GM12872 (cell line): ENCODE measurements at regions not wholly inside any gene's neighbourhood (a gene's known extent, or its start where the extent isn't known, plus 50 kb on each side); places are given as distances from the start of the nearest gene placed in this dataset.

Experiments
- TF ChIP-seq, protein P1 (sequence below): IDR thresholded peaks from 3 replicates; pipeline ENCODE4 v1.5.1; 2011; ENCODE audit warnings: low read depth, mild to moderate bottlenecking, low read length, moderate library complexity; ENCODE audit not compliant: insufficient read depth

DNA sequence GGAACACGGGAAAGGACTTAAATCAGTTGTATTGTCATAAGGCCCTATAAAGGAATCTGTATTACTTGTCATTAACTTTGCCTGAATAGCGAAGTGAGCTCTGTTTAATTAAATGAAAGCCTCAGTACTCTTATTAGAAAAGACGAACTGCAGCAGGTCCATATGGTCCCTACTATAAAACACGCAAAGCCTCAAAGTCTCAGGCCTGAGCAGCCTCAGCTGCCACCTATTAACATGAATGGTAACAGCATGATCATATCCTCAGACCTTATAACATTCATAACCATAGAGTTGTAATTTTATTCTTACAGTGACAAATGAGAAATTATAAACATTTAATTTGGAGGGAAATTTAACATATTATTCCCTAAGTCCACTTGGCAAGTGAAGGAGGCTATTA is 1113.7 kb upstream of the WWC1 start:
- TF ChIP-seq, protein P1, sequence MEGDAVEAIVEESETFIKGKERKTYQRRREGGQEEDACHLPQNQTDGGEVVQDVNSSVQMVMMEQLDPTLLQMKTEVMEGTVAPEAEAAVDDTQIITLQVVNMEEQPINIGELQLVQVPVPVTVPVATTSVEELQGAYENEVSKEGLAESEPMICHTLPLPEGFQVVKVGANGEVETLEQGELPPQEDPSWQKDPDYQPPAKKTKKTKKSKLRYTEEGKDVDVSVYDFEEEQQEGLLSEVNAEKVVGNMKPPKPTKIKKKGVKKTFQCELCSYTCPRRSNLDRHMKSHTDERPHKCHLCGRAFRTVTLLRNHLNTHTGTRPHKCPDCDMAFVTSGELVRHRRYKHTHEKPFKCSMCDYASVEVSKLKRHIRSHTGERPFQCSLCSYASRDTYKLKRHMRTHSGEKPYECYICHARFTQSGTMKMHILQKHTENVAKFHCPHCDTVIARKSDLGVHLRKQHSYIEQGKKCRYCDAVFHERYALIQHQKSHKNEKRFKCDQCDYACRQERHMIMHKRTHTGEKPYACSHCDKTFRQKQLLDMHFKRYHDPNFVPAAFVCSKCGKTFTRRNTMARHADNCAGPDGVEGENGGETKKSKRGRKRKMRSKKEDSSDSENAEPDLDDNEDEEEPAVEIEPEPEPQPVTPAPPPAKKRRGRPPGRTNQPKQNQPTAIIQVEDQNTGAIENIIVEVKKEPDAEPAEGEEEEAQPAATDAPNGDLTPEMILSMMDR, result no peak

DNA sequence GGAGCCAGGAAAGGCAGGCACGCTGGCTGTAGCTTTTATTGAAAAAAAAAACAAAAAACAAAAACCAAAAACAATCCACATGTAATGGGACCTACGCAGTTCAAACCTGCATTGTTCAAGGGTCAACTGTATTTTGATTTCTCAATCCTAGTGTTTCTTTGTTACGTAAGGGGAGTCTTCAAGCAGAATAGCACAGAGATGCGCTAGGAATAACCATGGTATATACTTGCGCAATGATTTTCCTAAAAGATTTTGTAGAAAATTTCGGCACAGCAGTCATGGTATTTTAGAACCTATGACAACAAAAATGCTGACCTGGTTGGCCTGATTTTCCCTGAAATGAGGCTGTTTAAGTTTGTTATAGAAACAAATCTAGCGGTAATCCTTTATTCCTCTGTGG is 1110.5 kb upstream of the WWC1 start:
- TF ChIP-seq, protein P1, result no peak

DNA sequence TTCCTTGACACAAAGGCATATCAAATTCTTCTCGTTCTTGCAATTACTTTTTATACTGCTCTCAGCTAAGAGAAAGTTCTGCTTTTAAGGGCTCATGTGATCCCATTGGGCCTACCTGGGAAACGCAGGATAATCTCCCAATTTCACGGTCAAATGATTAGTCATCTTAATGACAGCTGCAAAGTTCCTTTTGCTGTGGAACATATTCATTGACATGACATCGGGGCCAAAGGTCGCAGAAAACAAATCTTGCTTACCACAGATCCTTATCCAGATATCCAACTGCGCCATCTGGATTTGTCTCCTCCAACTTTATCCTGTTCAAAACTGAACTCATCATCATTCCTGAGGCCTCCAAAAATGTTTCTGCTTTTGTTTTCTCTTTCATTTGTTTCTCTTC is 1085.6 kb upstream of the WWC1 start:
- TF ChIP-seq, protein P1, result no peak

DNA sequence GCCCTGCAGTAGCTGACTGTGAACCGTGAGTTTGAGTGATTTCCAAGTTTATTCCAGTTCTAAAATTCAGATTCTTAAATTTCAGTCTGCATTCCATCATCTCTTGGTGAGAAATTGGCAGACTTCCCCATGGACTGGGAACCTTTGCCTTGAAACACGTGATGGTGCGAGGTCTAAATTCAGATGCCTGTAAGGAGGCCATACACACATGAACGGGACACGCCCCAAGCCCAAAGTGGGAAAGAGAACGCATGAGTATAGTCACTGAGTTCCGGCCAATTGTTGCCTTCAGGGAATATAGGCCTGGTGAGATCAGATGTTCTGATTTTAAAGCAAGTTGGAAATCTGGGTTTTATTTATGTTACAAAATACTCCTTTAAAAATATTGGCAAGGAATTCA is 1084.4 kb upstream of the WWC1 start:
- TF ChIP-seq, protein P1, result no peak

DNA sequence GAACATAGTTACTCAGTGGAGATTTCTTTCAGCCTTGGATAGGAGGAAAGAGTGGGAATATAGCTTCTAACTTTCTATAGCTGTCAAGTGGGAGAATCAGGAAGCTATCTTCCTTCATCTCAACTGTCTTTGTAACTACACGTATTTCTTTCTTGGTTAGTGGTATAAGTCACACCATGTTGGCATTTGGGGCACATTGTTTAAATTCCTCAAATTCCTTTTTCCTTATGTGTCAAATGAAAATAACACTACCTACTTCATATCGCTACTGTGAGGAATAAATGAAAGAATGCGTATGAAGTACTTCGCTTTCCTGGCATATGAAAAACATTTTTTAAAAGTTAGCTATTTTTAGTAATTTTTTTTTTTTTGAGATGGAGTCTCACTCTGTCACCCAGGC is 1082.5 kb upstream of the WWC1 start:
- TF ChIP-seq, protein P1, result no peak

DNA sequence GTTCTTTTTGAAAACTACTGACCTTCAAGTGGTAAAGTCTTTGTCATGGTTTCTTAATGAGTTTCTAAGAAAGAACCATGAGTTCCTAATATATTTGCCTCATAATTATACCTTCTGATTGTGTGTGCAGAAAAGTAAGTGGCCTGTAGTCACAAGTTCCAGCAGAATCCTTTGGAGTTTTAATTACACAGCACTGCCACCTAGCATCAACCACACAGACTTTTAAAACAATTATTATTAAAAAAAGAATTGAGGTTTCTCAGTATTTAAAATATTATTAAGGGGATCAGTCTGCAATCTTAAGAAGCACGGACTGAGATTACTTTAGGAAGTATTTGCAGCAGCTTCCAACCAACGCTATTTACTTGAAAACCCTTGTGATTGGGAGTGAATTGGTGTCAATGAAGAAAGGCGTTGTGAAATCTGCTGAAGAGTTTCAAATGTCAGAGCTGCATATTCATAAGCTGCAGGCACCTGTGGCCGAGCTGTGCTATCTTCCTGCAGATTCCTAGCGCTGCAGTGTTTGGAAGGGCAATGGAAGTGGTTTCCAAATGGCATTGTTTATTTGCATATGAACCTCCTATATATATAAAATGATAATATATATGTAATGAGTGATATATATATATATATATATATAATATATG is 1074.2 kb upstream of the WWC1 start:
- TF ChIP-seq, protein P1, result no peak

DNA sequence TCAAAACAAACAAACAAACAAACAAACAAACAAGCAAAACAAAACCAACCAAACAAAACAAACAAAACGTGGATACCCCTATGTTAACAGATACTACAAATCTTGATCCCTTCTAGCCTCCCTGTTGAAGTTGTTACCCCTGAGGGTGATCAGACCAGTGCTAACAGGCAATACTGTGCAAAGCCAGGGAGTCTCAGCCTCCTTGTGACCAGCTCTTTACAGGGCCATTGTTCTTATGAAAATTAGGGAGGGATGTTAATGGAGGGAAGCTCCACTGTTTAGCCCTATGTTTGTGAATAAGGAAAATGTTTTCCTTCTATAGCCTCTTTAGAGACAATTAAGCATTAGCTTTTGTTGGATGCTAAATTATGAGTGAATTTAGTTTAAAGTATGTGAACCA is 1072.1 kb upstream of the WWC1 start:
- TF ChIP-seq, protein P1, result no peak
